CD4-positive, alpha-beta T cell treated with Interleukin-17A for 1 hour (primary cell): ENCODE measurements at regions not wholly inside any gene's neighbourhood (a gene's known extent, or its start where the extent isn't known, plus 50 kb on each side); places are given as distances from the start of the nearest gene placed in this dataset.

ENCODE experiments used
- DNase-seq: peaks from one replicate; pipeline ENCODE4 v3.0.0-alpha.2; 2020

DNA sequence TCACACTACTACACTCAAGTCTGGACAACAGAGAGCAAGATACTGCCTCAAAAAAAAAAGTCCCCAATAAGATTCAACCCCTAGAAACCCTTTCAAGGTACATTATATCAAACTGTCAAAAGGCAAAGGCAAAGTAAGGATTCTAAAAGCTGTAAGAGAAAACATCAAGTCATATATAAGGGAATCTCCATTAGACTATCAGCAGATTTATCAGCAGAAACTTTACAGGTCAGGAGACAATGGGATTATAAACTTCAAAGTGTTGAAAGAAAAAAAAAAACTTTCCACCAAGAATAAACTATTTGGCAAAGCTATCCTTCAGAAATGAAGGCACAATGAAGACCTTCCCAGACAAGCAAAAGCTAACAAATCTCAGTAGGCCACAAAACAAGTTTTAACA lies 63.5 kb upstream of the DMRT1 start:
- no peak for DNase-seq

DNA sequence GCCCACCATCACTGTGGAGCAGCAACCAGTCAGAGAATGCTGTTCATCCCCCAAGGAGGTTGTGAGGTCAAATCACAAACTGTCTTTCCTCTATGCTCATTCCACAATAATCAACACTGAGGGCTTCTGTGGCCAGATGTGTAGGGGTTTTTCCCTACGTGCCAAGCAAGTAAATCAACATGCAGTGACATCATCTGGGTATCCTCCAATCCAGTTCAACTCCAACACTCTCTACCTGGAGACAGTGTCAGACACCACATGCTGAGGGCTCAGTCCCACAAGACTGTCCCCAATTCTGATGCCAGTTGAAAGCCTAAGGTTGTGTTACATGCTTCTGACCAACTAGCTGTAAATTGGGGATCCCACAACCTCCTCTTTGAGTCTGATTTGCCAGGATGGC lies 57.3 kb upstream of the DMRT1 start:
- no peak for DNase-seq

DNA sequence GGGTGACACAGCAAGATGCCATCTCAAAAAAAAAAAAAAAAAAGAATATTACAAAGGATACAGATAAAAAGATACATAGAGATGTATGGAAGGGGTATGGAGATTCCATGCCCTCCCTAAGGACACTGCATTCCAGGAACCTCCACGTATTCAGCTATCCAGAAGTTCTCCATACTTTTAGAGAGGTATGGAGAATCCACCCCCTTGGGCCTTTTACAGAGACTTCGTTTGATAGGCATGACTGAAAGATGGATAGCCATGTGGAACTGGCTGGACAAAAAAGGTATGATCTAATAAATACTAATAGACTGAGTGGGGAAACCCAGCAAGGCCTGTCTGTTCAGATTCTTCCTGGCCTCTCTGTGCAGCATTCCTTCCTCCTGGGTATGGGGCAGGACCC lies 56.6 kb upstream of the DMRT1 start:
- no peak for DNase-seq

DNA sequence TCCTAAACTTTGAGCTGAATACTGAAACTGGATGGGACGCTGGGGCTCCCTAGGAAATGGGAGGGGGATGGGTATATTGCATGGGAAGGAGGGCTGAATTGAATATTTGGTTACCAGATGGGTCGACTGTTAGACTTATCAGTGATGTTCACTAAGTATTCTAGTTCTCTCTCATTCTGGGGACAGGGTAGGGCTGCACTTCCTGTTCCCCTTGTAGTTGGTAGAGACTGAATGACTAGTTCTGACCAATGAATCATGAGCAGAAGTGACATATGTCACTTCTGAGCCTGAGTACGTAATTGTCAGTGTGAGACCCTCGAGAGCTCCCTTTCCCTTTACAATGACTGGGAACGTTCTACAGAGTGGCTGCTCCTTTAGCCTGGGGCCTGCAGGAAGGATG lies 55.5 kb upstream of the DMRT1 start:
- DNase-seq: no peak

DNA sequence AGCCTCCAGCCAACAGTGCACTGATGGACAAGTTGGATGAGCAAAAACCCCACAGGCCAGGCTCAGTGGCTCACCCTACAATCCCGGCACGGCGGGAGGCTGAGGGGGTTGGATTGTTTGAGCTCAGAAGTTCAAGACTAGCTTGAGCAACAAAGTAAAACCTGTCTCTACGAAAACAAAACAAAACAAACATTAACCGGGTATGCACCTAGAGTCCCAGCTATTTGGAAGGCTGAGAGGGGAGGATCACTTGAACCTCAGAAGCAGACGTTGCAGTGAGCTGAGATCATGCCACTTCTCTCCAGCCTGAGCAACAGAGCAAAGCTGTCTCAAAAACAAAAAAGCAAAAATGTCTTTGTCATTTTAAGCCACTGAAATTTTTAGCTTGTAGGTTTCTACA lies 55.1 kb upstream of the DMRT1 start:
- DNase-seq: no peak

DNA sequence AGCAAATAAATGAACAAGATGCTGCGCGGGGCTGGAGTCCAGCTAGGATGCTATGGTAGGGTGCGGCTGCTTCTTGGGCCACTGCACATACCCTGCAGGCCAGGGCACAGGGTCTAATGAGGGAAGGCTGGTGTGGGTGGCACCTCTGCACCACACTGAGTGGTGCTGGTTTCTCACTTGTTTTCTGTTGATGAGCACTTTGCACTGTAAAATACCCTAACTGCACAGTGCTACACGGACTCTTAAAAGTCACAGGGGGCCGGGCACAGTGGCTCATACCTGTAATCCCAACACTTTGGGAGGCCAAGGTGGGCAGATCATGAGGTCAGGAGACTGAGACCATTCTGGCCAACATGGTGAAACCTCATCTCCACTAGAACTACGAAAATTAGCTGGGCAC lies 52.7 kb upstream of the DMRT1 start:
- DNase-seq: no peak
